Activated CD4-positive, alpha-beta memory T cell treated with anti-CD3 and anti-CD28 coated beads, Interleukin-2, amount 10 ng/mL, durations not matched to agents 7 days and 5 days (primary cell): ENCODE measurements at regions not wholly inside any gene's neighbourhood (a gene's known extent, or its start where the extent isn't known, plus 50 kb on each side); places are given as distances from the start of the nearest gene placed in this dataset.
"Not testable (repeated sequence)": the region's sequence is repeated elsewhere in the genome, so short reads cannot be mapped to it uniquely, and the experiment has no call there.

Source experiments
- CTCF ChIA-PET: fragments of 350-600 bp; sonication (Branson Sonifier 250); formaldehyde crosslinking; loops from one replicate; lab custom pipeline; 2021; ENCODE audit warnings: antibody characterized with exemption, inconsistent platforms; lab: Charles Lee
- POLR2A ChIA-PET: fragments of 350-600 bp; sonication (Branson Sonifier 250); formaldehyde crosslinking; loops from one replicate; lab custom pipeline; 2021; ENCODE audit warnings: antibody characterized with exemption; lab: Charles Lee
- DNase-seq: peaks from one replicate; pipeline ENCODE4 v3.0.0-alpha.2; 2020
- H3K27ac Mint-ChIP-seq: one replicate; pipeline ENCODE4 v1.8.0; 2021; ENCODE audit warnings: mild to moderate bottlenecking, mixed read lengths
- H3K27me3 Mint-ChIP-seq: one replicate; pipeline ENCODE4 v1.8.0; 2021; ENCODE audit warnings: mixed read lengths
- H3K36me3 Mint-ChIP-seq: one replicate; pipeline ENCODE4 v1.8.0; 2021; ENCODE audit warnings: low read depth, mixed read lengths
- H3K4me1 Mint-ChIP-seq: one replicate; pipeline ENCODE4 v1.8.0; 2021; ENCODE audit warnings: mixed read lengths
- H3K4me3 Mint-ChIP-seq: one replicate; pipeline ENCODE4 v1.8.0; 2021; ENCODE audit warnings: mild to moderate bottlenecking, mixed read lengths
- H3K9me3 Mint-ChIP-seq: one replicate; pipeline ENCODE4 v1.8.0; 2021; ENCODE audit warnings: mixed read lengths

DNA sequence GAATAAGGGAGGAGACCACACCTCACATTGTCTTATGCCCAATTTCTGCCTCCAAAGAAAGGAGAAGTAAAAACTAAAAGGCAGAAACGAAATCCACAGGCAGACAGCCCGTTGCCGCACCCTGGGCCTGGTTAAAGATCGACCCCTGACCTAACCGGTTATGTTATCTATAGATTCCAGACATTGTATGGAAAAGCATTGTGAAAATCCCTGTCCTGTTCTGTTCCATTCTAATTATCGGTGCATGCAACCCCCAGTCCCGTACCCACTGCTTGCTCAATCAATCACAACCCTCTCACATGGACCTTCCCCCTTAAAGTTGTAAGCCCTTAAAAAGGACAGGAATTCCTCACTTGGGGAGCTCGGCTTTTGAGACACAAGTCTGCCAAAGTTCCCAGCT is 117.1 kb upstream of the PPM1J start:
- CTCF ChIA-PET, H3K9me3 Mint-ChIP-seq, H3K36me3 Mint-ChIP-seq, DNase-seq, POLR2A ChIA-PET, H3K4me3 Mint-ChIP-seq, H3K27ac Mint-ChIP-seq: not testable (repeated sequence)
- Mint-ChIP-seq H3K27me3 (peaks cover 45% of the 10 kb centered on the region), H3K4me1 (peaks cover 15% of the 10 kb centered on the region)

DNA sequence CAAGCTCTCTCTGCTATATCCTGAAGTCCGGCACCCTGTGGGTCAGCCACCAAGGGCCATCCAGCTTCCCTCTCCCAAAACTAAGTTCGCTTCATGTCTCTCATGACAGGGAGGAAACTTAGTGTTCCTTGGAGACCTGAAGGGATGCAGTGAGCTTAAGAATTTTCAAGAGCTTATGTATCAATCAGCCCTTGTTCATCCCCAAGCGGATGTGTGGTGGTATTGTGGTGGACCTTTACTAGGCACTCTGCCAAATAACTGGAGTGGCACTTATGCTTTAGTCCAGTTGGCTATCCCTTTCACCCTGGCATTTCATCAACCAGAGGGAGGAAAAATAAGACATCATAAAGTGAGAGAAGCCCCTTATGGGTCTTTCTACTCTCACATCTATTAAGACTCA is 114.6 kb upstream of the PPM1J start:
- H3K4me1 Mint-ChIP-seq = peaks cover 11% of the 10 kb centered on the region
- DNase-seq, H3K9me3 Mint-ChIP-seq, CTCF ChIA-PET, POLR2A ChIA-PET, H3K27ac Mint-ChIP-seq, H3K4me3 Mint-ChIP-seq, H3K36me3 Mint-ChIP-seq: not testable (repeated sequence)
- H3K27me3 Mint-ChIP-seq = peaks cover 50% of the 10 kb centered on the region

DNA sequence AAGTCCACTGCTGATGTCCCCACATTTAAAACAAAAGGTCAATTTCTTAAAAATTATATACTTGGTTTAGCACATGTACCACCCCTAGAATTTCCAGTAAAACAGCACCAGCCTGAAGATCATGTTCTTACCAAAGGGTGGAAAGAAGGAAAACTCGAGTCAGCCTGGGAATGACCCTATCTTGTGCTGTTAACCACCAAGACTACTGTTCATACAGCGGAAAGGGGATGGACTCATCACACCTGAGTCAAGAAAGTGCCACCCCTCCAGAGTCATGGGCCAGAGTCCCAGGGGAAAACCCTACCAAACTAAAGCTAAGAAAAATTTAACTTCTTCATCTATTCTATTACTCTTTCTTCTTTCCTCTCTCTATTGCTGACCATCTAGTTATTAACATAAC is 113.6 kb upstream of the PPM1J start:
- Mint-ChIP-seq H3K4me1 (peaks cover 11% of the 10 kb centered on the region), H3K9me3 (no peaks in the 10 kb centered on the region), H3K27ac (no peak overlapping the region), H3K36me3 (no peaks in the 10 kb centered on the region), H3K27me3 (peaks cover 55% of the 10 kb centered on the region), H3K4me3 (no peak overlapping the region)
- ChIA-PET POLR2A (no interaction called here), CTCF (interaction anchor here (1.0 kb wide), 1 partner anchor 23 kb away, joined by 3 read pairs; no protein-coding TSS in a partner anchor)
- no peak for DNase-seq

DNA sequence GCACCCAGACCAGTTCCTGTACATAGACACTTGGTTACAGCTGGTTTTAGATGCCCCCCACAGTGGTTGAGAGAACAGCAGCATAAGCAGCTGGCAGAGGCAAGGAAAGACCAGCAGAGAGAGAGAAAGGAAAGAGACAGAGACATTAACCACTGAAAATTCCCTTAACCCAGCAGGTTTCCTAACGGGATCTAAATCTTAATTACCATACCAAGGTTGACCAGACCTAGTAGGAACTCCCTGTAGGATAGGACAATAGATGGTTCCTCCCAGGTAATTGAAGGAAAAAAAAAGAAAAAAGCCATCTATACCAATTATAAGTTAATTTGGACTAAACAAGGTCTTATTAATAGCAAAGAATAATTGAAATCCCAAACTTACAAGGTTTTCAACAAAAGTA is 112.3 kb upstream of the PPM1J start:
- POLR2A ChIA-PET = not testable (repeated sequence)
- H3K4me1 Mint-ChIP-seq = peaks cover 11% of the 10 kb centered on the region

DNA sequence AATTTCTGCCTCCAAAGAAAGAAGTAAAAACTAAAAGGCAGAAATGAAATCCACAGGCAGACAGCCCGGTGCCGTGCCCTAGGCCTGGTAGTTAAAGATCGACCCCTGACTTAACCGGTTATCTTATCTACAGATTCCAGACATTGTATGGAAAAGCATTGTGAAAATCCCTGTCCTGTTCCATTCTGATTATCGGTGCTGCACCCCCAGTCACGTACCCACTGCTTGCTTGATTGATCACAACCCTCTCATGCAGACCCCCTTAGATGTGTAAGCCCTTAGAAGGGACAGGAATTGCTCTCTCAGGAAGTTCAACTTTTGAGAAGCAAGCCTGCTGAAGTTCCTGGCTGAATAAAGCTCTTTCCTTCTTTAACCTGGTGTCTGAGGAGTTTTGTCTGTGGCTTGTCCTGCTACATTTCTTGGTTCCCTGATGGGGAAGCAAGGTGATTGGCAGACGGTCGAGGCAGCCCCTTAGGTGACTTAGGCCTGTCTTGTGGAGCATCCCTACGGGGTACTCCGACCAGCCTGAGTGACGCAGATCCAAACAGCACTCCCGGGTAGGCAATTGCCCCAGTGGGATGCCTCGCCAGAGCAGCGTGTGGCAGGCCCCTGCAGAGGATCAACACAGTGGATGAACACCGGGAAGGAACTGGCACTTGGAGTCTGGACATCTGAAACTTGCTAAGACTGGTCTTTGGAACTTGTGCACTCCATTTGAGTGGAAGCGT is 111.2 kb upstream of the PPM1J start:
- Mint-ChIP-seq H3K27ac (no peak overlapping the region), H3K36me3 (no peaks in the 10 kb centered on the region), H3K9me3 (no peaks in the 10 kb centered on the region), H3K4me1 (peaks cover 11% of the 10 kb centered on the region), H3K27me3 (peaks cover 42% of the 10 kb centered on the region), H3K4me3 (no peak overlapping the region)
- no peak for DNase-seq
- ChIA-PET POLR2A (no interaction called here), CTCF (no interaction called here)

More for the DNA sequence above, 112.3 kb upstream of the PPM1J start:
- H3K27ac Mint-ChIP-seq, DNase-seq, H3K9me3 Mint-ChIP-seq, CTCF ChIA-PET, H3K4me3 Mint-ChIP-seq, H3K36me3 Mint-ChIP-seq: not testable (repeated sequence)
- peaks cover 50% of the 10 kb centered on the region for H3K27me3 Mint-ChIP-seq

DNA sequence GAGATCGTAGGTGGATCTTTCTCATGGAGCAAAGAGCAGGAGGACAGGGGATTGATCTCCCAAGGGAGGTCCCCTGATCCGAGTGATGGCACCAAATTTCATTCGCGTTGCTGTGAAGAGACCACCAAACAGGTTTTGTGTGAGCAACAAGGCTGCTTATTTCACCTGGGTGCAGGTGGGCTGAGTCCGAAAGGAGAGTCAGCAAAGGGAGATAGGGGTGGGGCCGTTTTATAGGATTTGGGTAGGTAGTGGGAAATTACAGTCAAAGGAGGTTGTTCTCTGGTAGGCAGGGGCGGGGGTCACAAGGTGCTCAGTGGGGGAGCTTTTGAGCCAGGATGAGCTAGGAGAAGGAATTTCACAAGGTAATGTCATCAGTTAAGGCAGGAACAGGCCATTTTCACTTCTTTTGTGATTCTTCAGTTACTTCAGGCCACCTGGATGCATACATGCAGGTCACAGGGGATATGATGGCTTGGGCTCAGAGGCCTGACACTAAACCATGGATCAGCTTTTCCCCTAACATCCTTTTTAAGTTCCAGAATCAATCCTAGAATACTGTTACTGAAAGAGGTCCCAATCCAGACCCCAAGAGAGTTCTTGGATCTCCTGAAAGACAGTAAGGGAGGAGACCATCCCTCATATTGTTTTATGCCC is 110.6 kb upstream of the PPM1J start:
- H3K27me3 Mint-ChIP-seq = peaks cover 42% of the 10 kb centered on the region
- H3K9me3 Mint-ChIP-seq, POLR2A ChIA-PET, H3K27ac Mint-ChIP-seq, CTCF ChIA-PET, DNase-seq, H3K36me3 Mint-ChIP-seq, H3K4me3 Mint-ChIP-seq: not testable (repeated sequence)
- peaks cover 11% of the 10 kb centered on the region for H3K4me1 Mint-ChIP-seq

DNA sequence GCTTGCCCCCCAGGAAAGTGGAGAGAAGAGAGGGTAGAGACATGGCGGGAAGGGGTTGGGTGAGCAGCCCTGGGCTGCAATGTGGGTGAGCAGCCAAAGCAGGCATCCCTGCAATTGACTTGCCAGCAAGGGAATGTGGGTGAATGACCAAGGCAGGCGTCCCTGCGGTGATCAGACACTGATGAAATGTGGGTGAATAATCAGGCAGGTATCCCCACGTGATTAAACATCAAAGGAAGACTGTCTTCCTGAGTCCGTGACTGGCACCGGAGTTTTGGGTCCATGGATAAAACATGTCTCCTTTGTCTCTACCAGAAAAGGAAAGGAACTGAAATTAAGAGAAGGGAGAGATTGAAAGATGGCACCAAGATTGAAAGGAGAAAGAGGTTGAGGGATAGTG is 109.9 kb upstream of the PPM1J start:
- POLR2A ChIA-PET, H3K36me3 Mint-ChIP-seq, DNase-seq, CTCF ChIA-PET, H3K27ac Mint-ChIP-seq, H3K9me3 Mint-ChIP-seq, H3K4me3 Mint-ChIP-seq: not testable (repeated sequence)
- H3K27me3 Mint-ChIP-seq = peaks cover 39% of the 10 kb centered on the region
- peaks cover 12% of the 10 kb centered on the region for H3K4me1 Mint-ChIP-seq

DNA sequence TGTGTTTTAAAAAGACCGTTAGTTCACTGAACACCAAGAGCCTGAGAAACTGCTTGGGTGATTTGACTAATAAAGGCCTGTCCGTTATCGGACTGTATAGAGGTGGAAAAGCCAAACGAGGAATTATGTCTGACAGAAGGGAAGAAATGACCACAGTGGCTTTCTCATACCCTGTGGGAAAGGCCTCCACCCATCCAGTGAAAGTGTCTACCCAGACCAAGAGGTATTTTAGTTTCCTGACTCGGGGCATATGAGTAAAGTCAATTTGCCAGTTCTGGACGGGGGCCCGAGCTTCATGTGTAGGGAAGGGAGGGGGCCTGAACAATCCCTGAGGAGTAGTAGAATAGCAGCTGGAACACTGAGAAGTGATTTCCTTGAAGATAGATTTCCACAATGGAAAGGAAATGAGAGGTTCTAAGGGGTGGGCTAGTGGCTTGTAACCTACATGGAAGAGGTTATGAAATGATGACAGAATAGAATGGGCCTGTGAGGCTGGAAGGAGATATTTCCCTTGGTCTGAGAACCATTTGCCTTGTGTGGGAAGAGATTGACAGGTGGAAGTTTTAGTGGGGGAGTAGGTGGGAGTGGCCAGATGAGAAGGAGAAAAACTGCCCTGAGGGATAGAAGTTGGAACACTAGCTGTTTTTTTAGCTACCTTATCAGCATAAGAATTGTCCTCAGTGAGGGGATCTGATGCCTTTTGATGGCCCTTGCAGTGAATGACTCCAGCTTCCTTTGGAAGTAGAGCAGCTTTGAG is 106.4 kb upstream of the PPM1J start:
- H3K4me1 Mint-ChIP-seq, CTCF ChIA-PET: not testable (repeated sequence)
- H3K27me3 Mint-ChIP-seq = peaks cover 24% of the 10 kb centered on the region

DNA sequence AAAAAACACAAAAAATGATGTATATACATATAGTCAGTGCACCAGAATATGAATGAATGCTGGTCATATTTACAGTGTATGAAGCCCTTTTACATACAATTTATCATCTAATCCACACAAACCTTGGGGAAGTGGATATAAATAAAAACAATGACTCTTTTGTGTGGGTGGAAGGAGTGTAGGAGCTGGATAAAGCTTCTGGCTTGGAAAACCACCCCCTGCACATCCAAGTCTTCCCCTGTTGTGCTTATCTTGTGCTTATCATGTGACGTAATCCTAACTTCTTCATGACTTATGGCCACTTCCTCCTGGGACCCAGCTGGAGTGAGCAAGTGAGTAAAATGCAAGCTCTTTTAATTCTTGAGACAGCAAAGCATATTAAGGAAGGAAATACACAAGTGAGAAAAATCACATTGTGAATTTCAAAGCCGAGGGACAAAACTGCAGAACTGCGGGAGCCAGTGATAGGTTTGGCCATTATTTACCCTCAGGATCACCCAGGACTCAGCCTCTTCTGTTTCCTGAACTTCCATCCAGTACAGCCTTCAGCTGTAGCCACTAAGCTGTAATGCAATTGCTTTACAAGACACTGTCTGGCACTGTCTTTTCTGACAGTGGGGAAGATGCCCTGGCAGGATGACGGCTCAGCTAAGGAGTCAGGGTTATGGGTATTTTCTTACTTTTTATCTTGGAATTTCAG is 104.0 kb upstream of the PPM1J start:
- POLR2A ChIA-PET = interaction anchor here (1.2 kb wide), 1 partner anchor 137 kb away, joined by 3 read pairs; the partner anchor contains the start of gene SLC16A1
- CTCF ChIA-PET = interaction anchor here (0.5 to 2.1 kb wide), 5 partner anchors 14 to 428 kb away, joined by 3 to 7 read pairs (median 4); partner anchors contain the start of gene LRIG2
- Mint-ChIP-seq H3K27me3 (peaks cover 6% of the 10 kb centered on the region), H3K9me3 (no peaks in the 10 kb centered on the region), H3K27ac (no peak overlapping the region), H3K4me1 (peaks cover 7% of the 10 kb centered on the region), H3K4me3 (no peak overlapping the region), H3K36me3 (no peaks in the 10 kb centered on the region)
- DNase-seq = no peak

More for the DNA sequence above, 106.4 kb upstream of the PPM1J start:
- POLR2A ChIA-PET, H3K4me3 Mint-ChIP-seq, H3K36me3 Mint-ChIP-seq, H3K27ac Mint-ChIP-seq, DNase-seq, H3K9me3 Mint-ChIP-seq: not testable (repeated sequence)

DNA sequence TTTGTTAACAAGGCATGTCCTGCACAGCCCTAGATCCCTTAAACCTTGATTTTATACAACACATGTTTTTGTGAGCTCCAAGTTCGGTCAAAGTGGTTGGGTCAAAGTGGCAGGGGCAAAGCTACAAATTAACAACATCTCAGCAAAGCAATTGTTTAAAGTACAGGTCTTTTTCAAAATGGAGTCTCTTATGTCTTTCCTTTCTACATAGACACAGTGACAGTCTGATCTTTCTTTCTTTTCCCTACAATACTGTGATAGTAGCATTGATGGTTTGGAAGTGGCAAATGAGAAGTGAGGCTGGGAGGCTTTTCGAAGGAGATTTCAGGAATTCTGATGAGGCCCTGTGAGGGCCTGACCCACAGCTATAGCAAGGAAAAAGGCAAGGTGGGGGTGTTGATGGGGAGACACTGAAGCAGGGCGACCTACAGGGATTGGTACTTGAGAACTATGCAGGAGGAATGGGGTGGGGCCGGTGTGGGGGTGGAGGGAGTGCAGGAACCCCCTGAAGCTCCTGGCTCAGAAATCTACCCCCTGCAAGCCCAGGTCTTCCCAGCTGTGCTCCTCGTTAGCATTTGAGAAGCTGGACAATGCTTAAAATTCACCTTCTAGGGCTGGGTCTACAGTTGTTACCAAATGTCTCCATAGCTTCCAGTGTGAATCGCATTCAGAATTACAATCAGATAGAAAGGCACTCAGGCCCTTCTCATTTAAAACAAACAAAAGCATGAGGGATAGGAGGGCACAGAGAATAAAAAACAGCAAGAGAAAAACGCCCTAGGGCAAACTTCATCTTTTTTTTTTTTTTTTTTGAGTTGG is 102.6 kb upstream of the PPM1J start:
- peaks cover 3% of the 10 kb centered on the region for H3K27me3 Mint-ChIP-seq
- H3K27ac Mint-ChIP-seq = no peak overlapping the region
- H3K4me1 Mint-ChIP-seq = peaks cover 7% of the 10 kb centered on the region
- no peak overlapping the region for H3K4me3 Mint-ChIP-seq
- no peak for DNase-seq
- POLR2A ChIA-PET = interaction anchor here (0.9 kb wide), 1 partner anchor 224 kb away, joined by 4 read pairs; no protein-coding TSS in a partner anchor
- no peaks in the 10 kb centered on the region for H3K36me3 Mint-ChIP-seq
- no peaks in the 10 kb centered on the region for H3K9me3 Mint-ChIP-seq
- CTCF ChIA-PET = interaction anchor here (2.1 kb wide), 1 partner anchor 255 kb away, joined by 7 read pairs; the partner anchor contains the start of gene LRIG2

DNA sequence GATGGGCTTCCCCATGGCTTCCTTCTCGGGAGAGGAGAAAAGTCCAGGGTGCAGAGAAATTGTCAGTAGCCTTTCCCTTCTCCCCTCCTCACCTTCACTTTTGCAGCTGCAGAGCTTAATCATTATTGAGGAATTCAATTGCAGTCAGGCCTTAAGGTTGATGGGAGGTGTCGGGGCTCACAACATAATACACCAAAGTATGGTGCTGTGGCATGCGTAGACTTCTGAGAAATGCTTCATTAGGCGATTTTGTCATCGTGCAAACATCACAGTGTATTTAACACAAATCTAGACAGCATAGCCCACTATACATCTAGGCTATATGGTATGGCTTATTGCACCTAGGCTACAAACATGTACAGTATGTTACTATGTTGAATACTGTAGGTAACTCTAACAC is 100.2 kb upstream of the PPM1J start:
- no peak overlapping the region for H3K4me3 Mint-ChIP-seq
- POLR2A ChIA-PET = no interaction called here
- no peaks in the 10 kb centered on the region for H3K36me3 Mint-ChIP-seq
- DNase-seq = no peak
- H3K27me3 Mint-ChIP-seq = peaks cover 20% of the 10 kb centered on the region
- CTCF ChIA-PET = no interaction called here
- peaks cover 7% of the 10 kb centered on the region for H3K4me1 Mint-ChIP-seq
- H3K27ac Mint-ChIP-seq = no peak overlapping the region
- no peaks in the 10 kb centered on the region for H3K9me3 Mint-ChIP-seq

DNA sequence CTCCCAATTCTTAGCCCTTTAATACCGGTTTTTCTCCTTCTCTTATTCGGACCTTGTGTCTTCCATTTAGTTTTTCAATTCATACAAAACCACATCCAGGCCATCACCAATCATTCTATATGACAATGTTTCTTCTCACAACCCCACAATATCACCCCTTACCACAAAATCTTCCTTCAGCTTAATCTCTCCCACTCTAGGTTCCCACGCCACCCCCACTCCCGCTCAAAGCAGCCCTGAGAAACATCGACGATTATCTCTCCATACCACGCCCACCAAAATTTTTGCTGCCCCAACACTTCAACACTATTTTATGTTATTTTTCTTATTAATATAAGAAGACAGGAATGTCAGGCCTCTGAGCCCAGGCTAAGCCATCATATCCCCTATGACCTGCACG is 99.5 kb upstream of the PPM1J start:
- H3K4me3 Mint-ChIP-seq, H3K9me3 Mint-ChIP-seq, DNase-seq, H3K4me1 Mint-ChIP-seq, H3K27ac Mint-ChIP-seq, CTCF ChIA-PET, POLR2A ChIA-PET, H3K36me3 Mint-ChIP-seq: not testable (repeated sequence)
- H3K27me3 Mint-ChIP-seq = peaks cover 23% of the 10 kb centered on the region
